D721Med (cell line): ENCODE measurements at regions not wholly inside any gene's neighbourhood (a gene's known extent, or its start where the extent isn't known, plus 50 kb on each side); places are given as distances from the start of the nearest gene placed in this dataset.

ENCODE experiments used
- DNase-seq: peaks from one replicate; pipeline ENCODE4 v3.0.0; 2011; ENCODE audit warnings: low spot score; ENCODE audit not compliant: insufficient read length
- FAIRE-seq: peaks from 2 replicates; lab custom pipeline; 2011; peaks lifted over from hg19 to GRCh38; lab: Jason Lieb, UNC
- CTCF ChIP-seq: IDR thresholded peaks from 2 replicates; pipeline ENCODE4 v1.5.1; 2012; ENCODE audit warnings: mild to moderate bottlenecking, control low read depth; ENCODE audit not compliant: insufficient read depth; ENCODE audit errors: missing control alignments

- TF ChIP-seq CTCF = no peak
- DNase-seq (no peak), FAIRE-seq (no peak)
Measured at GRCh38 chr6:44576132-44576631, 188.7 kb downstream of the CDC5L start.

- FAIRE-seq (no peak), DNase-seq (no peak)
- TF ChIP-seq CTCF = no peak
Measured at GRCh38 chr6:44580901-44581300, 193.4 kb downstream of the CDC5L start.

- no peak for TF ChIP-seq CTCF
- no peak for FAIRE-seq
- no peak for DNase-seq
Measured at GRCh38 chr6:44582930-44583329, 195.4 kb downstream of the CDC5L start.

GRCh38 chr6:44590471-44590870 lies 203.0 kb downstream of the CDC5L start:
- DNase-seq = no peak
- no peak for TF ChIP-seq CTCF

GRCh38 chr6:44593539-44593944 lies 206.0 kb downstream of the CDC5L start:
- FAIRE-seq (no peak), DNase-seq (no peak)
- peak; percentile 62 for TF ChIP-seq CTCF

More at GRCh38 chr6:44590471-44590870, 203.0 kb downstream of the CDC5L start:
- no peak for FAIRE-seq

GRCh38 chr6:44594481-44594880 lies 207.0 kb downstream of the CDC5L start:
- TF ChIP-seq CTCF = no peak
- DNase-seq (no peak), FAIRE-seq (no peak)

GRCh38 chr6:44598679-44599078 lies 211.2 kb downstream of the CDC5L start:
- DNase-seq (no peak), FAIRE-seq (no peak)
- no peak for TF ChIP-seq CTCF
